Central memory CD4-positive, alpha-beta T cell (primary cell): ENCODE measurements at regions not wholly inside any gene's neighbourhood (a gene's known extent, or its start where the extent isn't known, plus 50 kb on each side); places are given as distances from the start of the nearest gene placed in this dataset.

Experiments
- DNase-seq: peaks from one replicate; pipeline ENCODE4 v3.0.0; 2022

DNA sequence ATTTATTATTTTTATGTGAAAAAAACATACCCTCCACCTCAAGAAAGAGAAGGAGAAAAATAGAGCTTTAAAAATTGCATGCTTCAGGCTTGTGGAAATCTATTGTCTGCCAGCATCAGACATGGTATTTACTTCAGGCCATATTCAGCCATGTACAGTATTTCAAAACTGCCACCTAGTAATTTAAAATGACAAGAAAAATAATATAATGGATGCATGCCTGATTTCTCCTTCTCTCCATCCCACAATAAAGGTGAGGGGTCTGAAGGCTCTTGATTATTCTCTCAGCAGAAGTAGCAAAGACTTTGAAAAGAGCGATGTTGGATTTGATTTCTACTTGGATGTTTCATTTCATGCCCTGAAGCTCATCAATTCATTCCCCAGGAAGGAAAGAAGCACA lies 250.7 kb downstream of the TBC1D4 start:
- no peak for DNase-seq

DNA sequence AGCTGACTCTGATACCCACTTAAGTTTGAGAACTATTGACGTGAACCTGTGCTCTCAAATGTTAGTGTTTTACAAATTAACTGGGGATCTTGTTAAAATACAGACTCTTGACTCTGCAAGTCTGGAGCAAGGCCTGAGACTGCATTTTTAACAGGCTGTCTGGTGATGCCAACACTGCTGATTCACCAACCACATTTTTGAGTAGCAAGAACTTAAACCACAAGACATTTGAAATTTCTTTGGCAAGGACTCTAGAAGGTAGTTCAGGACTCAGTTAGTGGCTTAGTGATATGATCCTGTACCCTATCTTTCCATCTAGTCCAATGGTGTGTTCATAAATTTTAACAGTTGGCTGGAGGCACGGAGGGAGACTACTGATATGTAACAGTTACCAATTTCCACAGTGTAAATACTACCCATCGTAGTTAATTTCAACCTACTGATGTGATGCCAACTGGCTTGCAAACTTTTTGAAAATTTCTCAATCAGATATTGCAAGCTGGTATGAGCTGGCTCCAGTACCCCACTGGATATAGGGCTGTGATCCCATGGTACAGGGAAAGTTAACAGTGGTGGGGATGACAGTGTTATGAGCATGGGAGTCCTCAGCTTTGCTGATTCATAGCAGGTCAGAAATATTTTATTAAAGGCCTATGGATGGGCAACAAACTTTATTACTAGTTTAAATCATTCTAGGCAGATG lies 255.1 kb downstream of the TBC1D4 start:
- no peak for DNase-seq

- no peak for DNase-seq
Observed at GRCh38 chr13:75226092-75226491, 255.9 kb downstream of the TBC1D4 start.

GRCh38 chr13:75225288-75226032 lies 256.5 kb downstream of the TBC1D4 start:
- DNase-seq = no peak

DNA sequence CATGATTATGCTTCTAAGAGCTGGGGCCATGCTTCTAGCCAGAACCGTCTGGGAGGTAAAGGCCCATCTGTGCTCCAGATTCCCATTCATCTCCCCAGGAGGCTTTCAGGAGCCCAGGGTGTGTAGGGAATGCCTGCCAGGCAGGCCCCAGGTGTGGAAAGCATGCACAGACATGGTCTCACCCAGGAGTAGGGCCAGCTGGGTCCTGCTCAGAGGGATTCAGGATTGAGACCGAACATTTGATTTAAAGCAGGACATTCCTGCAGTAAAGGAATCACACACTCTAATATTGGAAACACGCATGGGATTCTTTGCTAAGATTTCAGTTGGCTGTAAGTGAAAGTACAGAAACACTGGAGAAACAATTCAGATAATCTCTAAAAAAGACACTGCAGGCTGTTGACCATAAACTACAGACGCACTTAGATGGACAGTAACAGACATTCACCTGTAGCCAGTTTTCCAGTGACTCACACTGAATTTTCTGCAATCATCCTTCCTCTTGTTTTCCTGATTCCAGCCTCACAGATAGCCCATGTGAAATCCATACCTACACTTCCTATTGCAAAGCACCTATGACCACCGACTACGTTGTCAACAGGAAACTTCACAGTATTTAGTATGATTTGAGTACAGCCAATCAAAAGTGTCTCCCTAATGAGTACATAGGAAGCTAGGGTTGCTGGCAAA lies 257.8 kb downstream of the TBC1D4 start:
- no peak for DNase-seq

- no peak for DNase-seq
Observed at GRCh38 chr13:75222031-75222430, 259.9 kb downstream of the TBC1D4 start.

DNA sequence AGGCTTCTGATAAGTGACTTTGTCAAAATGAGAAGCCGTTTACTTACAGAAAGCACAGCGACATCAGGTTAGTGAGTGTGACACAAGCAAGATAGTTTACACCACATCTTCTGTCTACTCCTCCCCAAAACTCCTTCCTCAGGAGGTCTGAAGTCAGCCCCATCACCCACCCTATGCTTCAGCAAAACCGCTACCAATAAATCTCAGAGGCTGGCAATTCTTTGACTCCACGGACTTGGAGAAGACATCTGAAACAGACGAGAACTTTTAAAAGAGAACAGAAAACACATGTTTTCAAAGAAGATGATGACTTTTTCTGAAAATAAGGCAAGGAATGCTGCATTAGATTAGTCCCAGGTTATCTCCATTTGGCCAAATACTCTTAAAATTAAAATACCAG lies 261.1 kb downstream of the TBC1D4 start:
- DNase-seq = no peak

GRCh38 chr13:75220238-75220542 lies 261.8 kb downstream of the TBC1D4 start:
- no peak for DNase-seq

- DNase-seq = peak; percentile 70
Observed at GRCh38 chr13:75219479-75220237, 262.3 kb downstream of the TBC1D4 start.

- DNase-seq = no peak
Observed at GRCh38 chr13:75217949-75218348, 264.0 kb downstream of the TBC1D4 start.

DNA sequence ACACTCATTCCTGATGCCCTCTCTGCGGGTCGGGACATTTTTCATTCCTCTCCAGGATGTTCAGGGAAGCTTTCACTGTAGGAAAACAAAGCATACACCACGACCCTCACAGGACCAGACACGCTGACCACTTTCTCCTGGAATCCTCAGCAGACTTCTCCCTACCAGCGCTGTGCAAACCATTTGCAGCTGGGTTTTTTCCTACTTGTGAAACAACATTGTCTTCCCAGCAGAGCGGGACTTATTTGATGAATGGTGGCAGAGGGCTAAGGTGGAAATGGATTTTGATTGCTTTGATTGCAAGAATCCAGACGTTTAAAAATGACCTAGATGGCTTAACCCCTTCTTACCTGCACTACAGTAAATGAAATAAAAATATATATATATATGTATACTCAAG lies 265.9 kb downstream of the TBC1D4 start:
- DNase-seq = no peak

DNA sequence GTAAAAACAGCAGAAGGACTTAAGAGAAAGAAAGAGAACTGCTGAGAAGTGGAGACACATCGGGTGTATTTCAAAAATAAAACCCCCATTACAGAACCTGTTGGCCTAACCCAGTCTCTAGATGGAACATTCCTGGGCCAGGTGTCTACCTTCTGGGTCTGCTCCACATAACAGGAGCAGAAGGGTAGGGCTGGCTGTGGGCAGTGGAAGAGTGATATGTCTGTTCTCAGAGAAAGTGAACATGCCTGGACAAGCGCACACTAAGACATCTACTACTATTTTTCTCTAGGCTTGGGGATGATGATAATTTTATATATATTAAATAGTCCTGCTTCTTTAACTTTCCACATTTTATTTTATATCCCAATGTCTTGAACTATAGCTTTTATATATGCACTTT lies 267.1 kb downstream of the TBC1D4 start:
- DNase-seq = no peak

DNA sequence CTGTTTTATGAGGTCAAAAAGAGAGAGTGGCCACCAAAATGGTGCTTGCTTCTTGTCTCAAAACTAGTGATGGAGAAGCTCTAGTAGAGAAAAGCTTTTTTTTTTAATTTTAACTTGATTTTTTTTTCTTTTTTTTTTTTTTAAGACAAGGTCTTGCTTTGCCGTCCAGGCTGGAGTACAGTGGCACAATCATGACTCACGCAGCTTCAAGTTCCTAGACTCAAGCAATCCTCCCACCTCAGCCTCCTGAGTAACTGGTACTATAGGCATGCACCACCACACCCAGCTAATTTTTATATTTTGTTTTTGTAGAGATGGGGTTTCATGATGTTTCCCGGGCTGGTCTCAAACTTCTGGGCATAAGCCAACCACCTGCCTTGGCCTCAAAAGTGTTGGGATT lies 279.0 kb downstream of the TBC1D4 start:
- no peak for DNase-seq

GRCh38 chr13:75197803-75198202 lies 284.2 kb downstream of the TBC1D4 start:
- DNase-seq = no peak

DNA sequence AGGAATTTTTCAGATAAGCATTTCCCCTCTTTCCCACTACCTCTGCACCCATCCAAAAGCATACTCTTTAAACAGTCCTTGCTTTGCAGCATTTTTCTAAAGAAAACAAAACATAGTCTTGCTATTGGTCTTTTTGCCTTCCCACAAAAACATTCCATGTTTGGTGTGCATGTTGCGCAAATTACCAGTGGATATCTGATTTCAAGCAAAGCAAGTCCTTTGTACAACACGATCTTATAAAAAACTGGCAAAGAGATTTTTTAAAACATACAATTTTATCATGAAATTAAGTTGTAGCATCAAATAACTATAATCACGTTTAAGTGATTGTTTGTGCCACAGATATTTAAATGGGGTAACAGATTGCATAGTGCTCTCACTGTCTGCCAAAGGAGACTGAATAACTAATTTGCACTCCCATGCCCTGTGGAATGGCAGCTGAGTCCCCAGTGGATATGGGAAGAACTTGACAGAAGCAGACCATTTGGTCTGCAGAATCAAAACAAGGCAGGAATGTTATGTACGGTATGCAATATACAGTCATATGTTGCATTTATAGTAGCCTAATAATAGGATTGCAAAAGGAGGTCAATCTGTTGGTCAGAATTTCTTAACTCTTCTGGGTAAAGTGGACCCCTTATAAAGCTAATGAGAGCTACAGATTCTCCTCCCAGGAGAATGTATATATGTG lies 285.7 kb downstream of the TBC1D4 start:
- DNase-seq = no peak

DNA sequence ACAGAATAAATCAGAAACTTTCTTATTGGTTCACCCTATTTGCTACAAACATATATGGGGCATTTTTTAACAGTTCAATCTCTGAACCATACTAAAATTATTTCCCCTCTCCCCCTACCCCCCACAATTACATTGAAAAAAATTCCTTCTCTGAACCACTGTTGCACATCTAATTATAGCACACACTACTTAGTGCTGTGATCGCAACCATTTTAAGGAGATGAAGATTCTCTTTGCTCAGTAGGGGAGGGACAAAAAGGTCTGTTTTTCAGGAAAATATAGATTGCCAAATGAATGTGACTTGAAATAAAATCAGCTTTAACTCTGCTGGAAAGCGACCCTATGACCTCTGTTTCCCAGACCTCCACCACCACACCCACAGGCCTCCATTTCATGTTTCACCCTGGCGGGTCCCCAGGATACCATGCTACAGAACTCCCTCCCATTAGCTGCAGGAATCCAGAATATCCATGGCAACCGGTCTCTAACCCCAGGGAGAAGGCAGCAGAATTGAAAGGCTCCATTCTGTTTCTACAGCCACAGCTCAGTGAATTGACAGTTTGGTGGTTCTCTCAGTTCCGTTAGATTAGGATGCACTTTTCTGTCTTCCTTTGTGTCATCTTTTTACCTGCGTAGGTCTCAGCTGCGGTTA lies 286.3 kb downstream of the TBC1D4 start:
- no peak for DNase-seq

- DNase-seq = no peak
Observed at GRCh38 chr13:75194717-75195462, 287.1 kb downstream of the TBC1D4 start.

DNA sequence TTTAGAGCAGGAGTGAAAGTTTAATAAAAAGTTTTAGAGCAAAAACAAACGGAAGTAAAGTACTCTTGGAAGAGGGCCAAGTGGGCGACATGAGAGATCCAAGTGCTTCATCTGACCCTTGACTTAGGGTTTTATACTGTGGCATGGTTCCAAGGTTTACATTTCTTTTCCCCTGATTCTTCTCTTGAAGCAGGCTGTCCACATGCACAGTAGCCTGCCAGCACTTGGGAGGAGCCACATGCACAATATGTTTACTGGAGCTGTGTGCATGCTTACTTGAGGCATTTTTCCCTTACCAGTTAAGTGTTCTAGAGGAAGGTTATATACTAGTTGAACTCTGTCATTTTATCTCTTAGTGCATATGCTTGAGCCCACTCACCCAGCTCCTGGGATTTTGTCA lies 295.6 kb downstream of the TBC1D4 start:
- DNase-seq = no peak

DNA sequence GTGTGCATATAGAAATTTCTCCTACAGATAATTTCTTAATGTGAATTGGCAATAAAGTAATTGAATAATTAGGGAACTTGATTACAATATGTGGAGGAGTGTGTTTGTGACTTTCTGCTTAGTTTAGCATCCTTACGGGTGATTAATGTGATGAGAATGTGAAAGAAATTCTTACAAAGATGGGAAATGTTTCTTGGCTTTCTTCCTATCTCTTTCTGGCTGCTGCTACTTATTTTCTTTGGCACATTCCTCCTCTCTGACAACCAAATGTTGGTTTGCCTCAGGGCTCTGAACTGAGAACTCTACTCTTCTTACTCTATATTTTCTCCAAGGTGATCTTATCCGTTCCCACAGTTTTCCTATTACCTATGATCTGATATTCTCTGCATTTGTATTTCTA lies 300.1 kb downstream of the TBC1D4 start:
- no peak for DNase-seq

GRCh38 chr13:75180805-75181455 lies 301.0 kb downstream of the TBC1D4 start:
- DNase-seq = no peak

- DNase-seq = no peak
Observed at GRCh38 chr13:75178436-75178835, 303.5 kb downstream of the TBC1D4 start.
